Activated CD4-positive, alpha-beta T cell treated with anti-CD3 and anti-CD28 coated beads for 4 hours (primary cell): ENCODE measurements at regions not wholly inside any gene's neighbourhood (a gene's known extent, or its start where the extent isn't known, plus 50 kb on each side); places are given as distances from the start of the nearest gene placed in this dataset.

ENCODE experiments used
- DNase-seq, 2 donors: peaks; one replicate each; pipeline ENCODE4 v3.0.0-alpha.2; 2020

DNA sequence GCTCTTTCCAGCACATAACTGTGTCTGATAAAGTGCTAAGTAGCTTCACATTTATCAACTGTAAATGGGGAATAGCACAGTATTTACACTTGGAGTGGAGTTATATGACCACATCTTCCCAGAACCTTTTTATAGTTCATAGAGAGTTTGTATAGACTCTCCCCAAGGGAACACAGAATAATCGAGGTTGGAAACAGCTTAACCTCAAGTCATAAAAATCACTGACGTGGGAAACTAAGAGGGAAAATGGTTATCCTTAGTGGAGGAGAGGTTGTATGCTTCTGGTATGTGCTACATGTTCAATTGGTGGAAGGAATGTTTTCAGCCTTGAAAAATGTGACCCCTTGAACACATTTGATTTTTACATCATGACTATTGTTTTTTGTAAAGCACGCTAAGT is 167.9 kb upstream of the KIAA1217 start:
- no peak for DNase-seq

GRCh38 chr10:24041834-24042233 is 167.1 kb upstream of the KIAA1217 start:
- no peak for DNase-seq

- DNase-seq: no peak
These were observed 166.1 kb upstream of the KIAA1217 start for GRCh38 chr10:24042884-24043283.

- DNase-seq: no peak
These were observed 162.9 kb upstream of the KIAA1217 start for GRCh38 chr10:24046060-24046459.

GRCh38 chr10:24047176-24047575 is 161.8 kb upstream of the KIAA1217 start:
- no peak for DNase-seq

DNA sequence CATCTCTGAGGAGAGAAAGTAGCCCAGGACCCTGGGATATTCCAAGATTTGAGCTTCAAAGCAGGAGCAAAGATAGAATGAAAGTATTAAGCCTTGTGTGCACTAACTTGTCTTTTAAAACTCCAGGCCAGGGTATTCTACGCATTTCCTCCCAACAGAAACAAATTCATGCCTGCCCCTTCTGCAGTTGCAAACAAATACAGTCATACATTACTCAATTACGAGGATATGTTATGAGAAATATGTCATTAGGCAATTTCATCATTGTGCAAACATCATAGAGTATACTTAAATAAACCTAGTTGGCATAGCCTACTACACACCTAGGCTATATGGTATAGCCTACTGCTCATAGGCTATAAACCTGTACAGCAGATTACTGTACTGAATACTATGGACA is 154.5 kb upstream of the KIAA1217 start:
- no peak for DNase-seq

DNA sequence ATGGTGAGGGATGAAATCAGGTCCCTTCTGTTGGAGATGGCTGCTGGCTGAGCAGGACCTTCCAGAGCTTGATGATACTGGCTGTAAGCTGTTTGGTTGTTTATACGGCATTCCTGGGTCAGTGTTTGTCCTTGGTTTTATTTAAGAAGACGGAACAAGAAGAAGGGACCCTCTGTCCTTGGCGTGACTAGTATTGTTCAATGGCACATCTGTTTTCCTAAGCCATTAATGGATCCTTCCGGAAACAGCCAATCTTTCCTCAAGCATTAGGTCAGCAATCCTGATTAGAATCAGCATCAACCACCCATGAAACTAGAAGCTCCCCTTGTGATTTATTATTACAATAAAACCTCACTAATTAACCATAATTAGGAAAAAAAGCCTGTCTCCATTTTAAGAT is 128.7 kb upstream of the KIAA1217 start:
- DNase-seq: no peak

DNA sequence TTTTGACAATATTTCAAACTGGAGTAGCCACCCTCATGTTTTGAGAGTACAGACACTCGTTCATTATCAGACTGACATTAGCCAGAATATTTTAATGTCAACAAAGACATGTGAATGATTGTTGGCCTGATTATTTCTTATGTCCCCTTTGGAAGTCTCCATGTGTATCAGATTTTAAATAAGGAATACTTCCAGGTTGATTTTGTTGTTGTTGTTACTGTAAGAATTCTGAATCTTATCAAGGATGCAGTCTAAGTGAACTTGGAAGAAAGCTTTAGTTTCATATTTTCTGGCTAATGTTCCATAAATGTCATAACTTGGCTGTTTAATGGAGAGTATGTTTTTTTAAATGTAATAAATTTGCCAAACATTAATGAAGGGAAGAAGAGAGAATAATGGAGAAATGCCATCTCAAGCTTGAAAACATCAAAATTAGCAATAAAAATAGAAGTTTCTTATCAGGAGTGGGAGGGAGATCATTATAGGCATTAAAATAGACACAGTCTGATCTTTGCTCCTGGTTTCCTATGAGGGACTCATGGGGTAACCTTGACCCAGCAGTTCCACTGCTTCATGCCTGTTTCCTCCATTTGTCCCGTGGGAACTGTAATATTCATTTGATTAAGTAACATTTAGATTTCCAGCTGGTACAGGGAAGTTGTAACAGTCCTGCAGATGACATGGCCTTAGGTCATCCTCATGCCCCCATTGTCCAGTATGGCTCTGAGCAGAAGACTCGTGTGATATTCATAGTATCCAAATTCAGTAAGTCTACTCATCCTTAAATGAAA is 122.4 kb upstream of the KIAA1217 start:
- no peak for DNase-seq

GRCh38 chr10:24091256-24091655 is 117.7 kb upstream of the KIAA1217 start:
- DNase-seq: no peak

DNA sequence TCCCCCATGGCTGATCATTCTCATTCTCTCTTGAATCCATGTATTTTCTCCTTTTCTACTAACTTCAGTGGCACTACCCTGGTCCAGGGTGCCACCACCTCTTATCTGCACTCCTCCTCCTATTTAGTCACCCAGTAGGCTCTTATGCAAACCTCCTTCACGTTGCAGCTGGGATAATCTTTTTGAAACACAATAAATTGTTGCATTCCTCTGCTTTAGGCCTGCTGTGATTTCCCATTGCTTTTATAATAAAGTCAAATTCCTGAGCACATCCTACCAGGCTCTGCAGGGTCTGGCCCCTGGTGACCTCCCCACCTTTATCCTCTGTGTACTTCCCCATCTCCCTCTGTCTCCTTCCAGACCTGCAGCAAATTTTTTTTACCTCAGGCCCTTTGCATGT is 112.7 kb upstream of the KIAA1217 start:
- no peak for DNase-seq

DNA sequence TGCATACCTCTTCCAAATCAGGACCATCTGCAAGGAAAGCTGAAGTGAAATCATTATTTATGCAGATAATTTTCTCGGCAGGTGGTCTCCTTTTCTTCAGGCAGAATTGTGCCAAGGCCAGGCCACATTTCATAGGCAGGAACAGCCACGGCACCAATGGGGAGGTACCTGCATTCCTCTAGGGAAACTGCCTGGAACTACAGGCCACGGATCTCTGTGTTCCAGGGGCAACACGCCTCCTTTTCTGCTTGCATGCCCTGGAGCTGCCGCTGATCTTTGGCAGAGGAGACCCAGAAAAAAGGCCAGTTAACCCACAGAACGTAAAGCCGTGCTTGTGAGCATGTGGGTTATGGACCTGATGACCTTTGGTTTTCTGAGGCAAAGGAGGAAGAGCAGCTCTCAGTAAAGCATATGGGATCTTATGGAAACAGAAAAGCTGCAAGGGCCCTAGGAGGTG is 111.2 kb upstream of the KIAA1217 start:
- no peak for DNase-seq

GRCh38 chr10:24104895-24105294 is 104.0 kb upstream of the KIAA1217 start:
- no peak for DNase-seq

DNA sequence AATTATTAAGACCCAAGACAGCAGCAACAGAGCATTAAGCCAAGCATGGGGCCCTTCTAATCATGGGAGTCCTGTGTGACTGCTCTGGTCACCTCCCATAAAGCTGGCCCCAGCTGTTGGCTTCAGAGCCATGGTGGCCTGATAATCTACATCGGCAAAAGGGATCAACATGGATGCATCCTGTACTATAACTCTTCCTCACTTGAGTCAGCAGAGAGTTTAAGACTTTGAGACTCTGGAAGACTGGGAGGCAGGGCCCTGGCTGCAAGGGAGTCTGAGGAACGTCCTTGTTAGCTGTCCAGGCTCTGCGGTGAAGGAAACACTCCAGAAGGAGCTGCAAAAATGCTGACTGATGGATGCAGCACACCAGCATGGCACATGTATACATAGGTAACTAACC is 95.0 kb upstream of the KIAA1217 start:
- DNase-seq: no peak

DNA sequence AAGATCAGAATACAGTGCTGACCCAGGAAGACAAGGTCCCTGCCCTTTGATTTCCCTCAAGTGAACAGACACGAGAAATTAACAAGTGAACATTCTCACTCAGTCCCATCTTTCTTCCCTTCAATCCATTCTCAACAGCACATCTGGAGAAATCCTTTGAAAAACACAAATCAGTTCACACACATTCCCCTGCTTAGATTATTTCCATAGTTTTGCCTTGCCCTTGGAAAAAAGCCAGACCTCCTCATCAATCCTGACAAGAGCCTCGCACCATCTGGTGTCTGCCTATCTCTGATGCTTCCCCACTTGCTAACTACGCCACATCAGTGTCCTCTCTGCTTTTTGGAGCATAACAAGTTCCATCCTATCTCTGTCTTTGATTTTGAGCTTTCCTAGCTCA is 94.4 kb upstream of the KIAA1217 start:
- DNase-seq: no peak

- no peak for DNase-seq
These were observed 93.5 kb upstream of the KIAA1217 start for GRCh38 chr10:24115403-24115802.

- DNase-seq: no peak
These were observed 90.7 kb upstream of the KIAA1217 start for GRCh38 chr10:24118246-24118645.

GRCh38 chr10:24119896-24120295 is 89.0 kb upstream of the KIAA1217 start:
- no peak for DNase-seq

DNA sequence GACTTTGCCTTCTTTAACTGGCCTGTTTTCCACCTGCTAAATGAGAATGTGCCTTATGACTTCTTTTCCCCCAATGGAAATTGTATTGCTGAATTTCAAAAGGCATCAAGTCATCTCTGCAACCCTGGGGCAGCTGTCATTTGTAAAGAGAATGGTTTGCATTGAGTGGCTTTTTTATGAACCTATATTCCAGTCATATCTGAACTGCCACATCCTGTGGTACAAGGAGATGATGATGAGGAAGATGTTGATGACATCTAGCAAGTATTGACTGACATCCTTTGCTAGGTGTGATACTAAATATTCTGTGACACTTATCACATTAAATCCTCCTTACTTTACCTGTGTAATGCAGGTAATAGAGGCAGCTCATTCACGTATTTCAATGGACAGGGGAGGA is 88.3 kb upstream of the KIAA1217 start:
- DNase-seq: no peak

- no peak for DNase-seq
These were observed 81.4 kb upstream of the KIAA1217 start for GRCh38 chr10:24127516-24127915.

GRCh38 chr10:24128066-24128730 is 80.7 kb upstream of the KIAA1217 start:
- no peak for DNase-seq

DNA sequence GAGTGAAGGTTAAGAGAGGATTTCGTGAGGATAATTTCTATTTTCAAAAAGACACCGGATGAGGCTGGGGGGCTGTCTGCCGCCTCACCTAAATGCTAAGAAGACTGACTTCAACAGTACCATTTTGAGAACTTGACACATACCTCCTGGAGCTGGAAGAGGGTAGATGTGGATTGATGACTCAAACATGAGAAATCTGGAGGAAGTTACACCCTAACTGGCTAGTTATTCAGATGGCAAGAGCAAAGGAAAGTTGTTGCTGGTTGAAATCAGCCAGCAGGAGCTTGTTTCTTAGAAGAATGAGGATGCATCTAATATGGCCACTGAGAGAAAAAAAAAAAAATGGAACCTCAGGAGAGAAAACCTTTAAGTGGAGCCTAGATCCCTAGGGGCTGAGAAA is 76.2 kb upstream of the KIAA1217 start:
- DNase-seq: no peak

DNA sequence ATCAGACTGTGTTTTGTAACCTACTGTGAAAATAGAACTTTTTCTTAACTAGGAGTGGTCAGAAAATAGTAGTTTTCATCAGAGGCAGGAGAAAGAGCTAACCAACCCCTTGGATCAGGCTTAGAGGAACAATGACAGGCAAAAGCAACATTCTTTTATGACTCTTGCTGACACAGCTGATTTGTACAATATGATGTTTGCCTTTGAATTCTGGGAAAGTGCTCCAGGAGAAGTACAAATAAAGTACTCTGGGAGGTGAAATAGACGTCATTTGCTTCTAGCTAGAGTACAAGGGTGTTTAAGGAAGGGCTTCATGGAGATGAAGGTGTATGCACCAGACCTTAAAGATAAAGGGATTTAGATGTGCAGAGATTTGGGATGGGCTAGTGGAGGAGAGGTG is 75.1 kb upstream of the KIAA1217 start:
- DNase-seq: no peak

DNA sequence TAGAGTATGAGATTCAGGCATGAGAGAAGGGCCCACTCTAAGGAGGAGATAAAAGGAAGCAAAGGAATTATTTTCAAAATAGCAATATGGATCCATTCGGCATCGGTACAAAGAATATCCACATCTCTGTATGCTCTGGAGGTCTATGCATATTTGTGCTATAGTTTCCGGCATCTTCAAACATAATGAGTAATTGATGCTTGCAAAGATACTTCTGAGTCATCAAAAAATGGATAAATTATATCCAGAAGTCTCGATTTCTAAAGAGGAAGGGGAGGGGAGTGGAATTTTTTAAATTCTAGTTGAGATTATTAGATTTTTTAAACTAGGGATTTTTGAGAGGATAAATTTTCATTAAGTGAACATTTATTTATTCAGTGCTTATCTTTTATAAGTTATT is 72.9 kb upstream of the KIAA1217 start:
- DNase-seq: no peak

DNA sequence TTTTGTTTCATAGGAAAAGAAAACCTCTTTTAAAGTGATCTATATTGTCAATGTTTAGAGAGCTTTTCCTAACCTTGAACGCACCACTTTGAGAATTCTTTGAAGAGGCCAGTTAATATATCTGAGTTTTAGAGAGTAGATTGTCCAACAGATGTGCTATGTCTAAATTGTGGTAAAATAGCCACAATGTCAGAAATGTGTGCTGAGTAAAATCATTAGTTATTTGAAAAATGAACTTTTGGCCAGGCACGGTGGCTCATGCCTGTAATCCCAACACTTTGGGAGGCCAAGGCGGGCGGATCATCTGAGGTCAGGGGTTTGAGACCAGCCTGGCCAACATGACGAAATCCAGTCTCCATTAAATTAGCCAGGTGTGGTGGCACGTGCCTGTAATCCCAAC is 61.6 kb upstream of the KIAA1217 start:
- DNase-seq: no peak

- no peak for DNase-seq
These were observed 59.3 kb upstream of the KIAA1217 start for GRCh38 chr10:24149640-24150039.
